Right cardiac atrium (tissue), 5 donors: ENCODE measurements at regions not wholly inside any gene's neighbourhood (a gene's known extent, or its start where the extent isn't known, plus 50 kb on each side); places are given as distances from the start of the nearest gene placed in this dataset.

Source experiments
- ATAC-seq, 2 donors: fragments of 200-7000 bp; cut with Tn5 transposase; one replicate each; pipeline versions ENCODE4 v1.8.0 to v1.9.1; 2020; ENCODE audit warnings: moderate library complexity in 2 of 2, mild to moderate bottlenecking in 1 of 2
- DNase-seq, 3 donors: peaks; one replicate each; pipeline ENCODE4 v3.0.0-alpha.2; 2020
- H3K27ac ChIP-seq: one replicate; pipeline ENCODE4 v1.5.1; 2013; ENCODE audit warnings: mild to moderate bottlenecking, low read length, control low read depth, moderate library complexity
- H3K27me3 ChIP-seq: one replicate; pipeline ENCODE4 v1.6.1; 2013; ENCODE audit not compliant: control insufficient read depth, insufficient read depth
- H3K4me1 ChIP-seq: one replicate; pipeline ENCODE4 v1.6.1; 2013; ENCODE audit warnings: low read length; ENCODE audit not compliant: control insufficient read depth, insufficient read depth
- H3K4me3 ChIP-seq: one replicate; pipeline ENCODE4 v1.5.1; 2013; ENCODE audit warnings: low read length, control low read depth
- H3K9me3 ChIP-seq: one replicate; pipeline ENCODE4 v1.6.1; 2013; ENCODE audit warnings: low read length; ENCODE audit not compliant: control insufficient read depth
- WGBS: extraction: QIAGEN DNeasy Blood & Tissue Kit; methylation state at CpG from one replicate; pipeline ENCODE4 v1.1.7; 2013; 5-methylcytosine and 5-hydroxymethylcytosine counted together
- intact Hi-C, 4 donors: fragments of 100-400 bp; cut with DNase I; formaldehyde crosslinking; loops; one replicate each; pipeline versions ENCODE4 v1.11.0 to v1.14.0; 2022 to 2023
- donor health status: healthy with polysubstance abuse.
- donor health status: DM: no; HTN: yes; CAD: no.
- donor health status: DM: no; HTN: no; CAD: no.
- donor health status: DM: no; HTN: yes; CAD: no; lungs with severe emphysema.
- donor health status: DM: yes; HTN: yes; CAD: no.

GRCh38 chr3:72563690-72564370 is 284.4 kb downstream of the SHQ1 start:
- H3K9me3 ChIP-seq, result peaks cover 2% of the 10 kb centered on the region
- no peak overlapping the region for H3K27ac ChIP-seq
- no peaks in the 10 kb centered on the region for H3K27me3 ChIP-seq
- no peaks in the 10 kb centered on the region for H3K4me1 ChIP-seq
- 93% methylated on average over 1 of the region's 1 CpG for WGBS
- no peak overlapping the region for H3K4me3 ChIP-seq
- ATAC-seq (no peak), DNase-seq (no peak)
- intact Hi-C loops, result no loop called here

GRCh38 chr3:72560846-72561675 is 287.2 kb downstream of the SHQ1 start:
- peaks cover 2% of the 10 kb centered on the region for H3K9me3 ChIP-seq
- 91% methylated on average over 8 of the region's 8 CpGs for WGBS
- DNase-seq (no peak), ATAC-seq (no peak)
- no peaks in the 10 kb centered on the region for H3K27me3 ChIP-seq
- H3K4me1 ChIP-seq, result no peaks in the 10 kb centered on the region
- no peak overlapping the region for H3K4me3 ChIP-seq
- intact Hi-C loops, result no loop called here
- H3K27ac ChIP-seq, result no peak overlapping the region

GRCh38 chr3:72559385-72559784 is 288.9 kb downstream of the SHQ1 start:
- H3K9me3 ChIP-seq, result peaks cover 2% of the 10 kb centered on the region
- H3K4me3 ChIP-seq, result no peak overlapping the region
- H3K4me1 ChIP-seq, result no peaks in the 10 kb centered on the region
- ATAC-seq, result no peak
- 58% methylated on average over 3 of the region's 3 CpGs for WGBS
- intact Hi-C loops, result no loop called here
- H3K27ac ChIP-seq, result no peak overlapping the region
- no peak for DNase-seq
- H3K27me3 ChIP-seq, result no peaks in the 10 kb centered on the region

GRCh38 chr3:72558001-72558400 is 290.2 kb downstream of the SHQ1 start:
- no peak overlapping the region for H3K4me3 ChIP-seq
- WGBS, result 89% methylated on average over 3 of the region's 3 CpGs
- H3K9me3 ChIP-seq, result peaks cover 2% of the 10 kb centered on the region
- no peaks in the 10 kb centered on the region for H3K4me1 ChIP-seq
- no peaks in the 10 kb centered on the region for H3K27me3 ChIP-seq
- intact Hi-C loops, result no loop called here
- ATAC-seq (no peak), DNase-seq (no peak)
- H3K27ac ChIP-seq, result no peak overlapping the region

- Histone ChIP-seq H3K27me3 (no peaks in the 10 kb centered on the region), H3K27ac (no peak overlapping the region), H3K9me3 (no peaks in the 10 kb centered on the region), H3K4me3 (no peak overlapping the region), H3K4me1 (no peaks in the 10 kb centered on the region)
- 91% methylated on average over 4 of the region's 4 CpGs for WGBS
- ATAC-seq, result no peak
- no peak for DNase-seq
- intact Hi-C loops, result no loop called here
Observed at GRCh38 chr3:72555714-72556113, 292.5 kb downstream of the SHQ1 start.

GRCh38 chr3:72554689-72555088 is 293.6 kb downstream of the SHQ1 start:
- Histone ChIP-seq H3K27me3 (no peaks in the 10 kb centered on the region), H3K4me3 (no peak overlapping the region), H3K9me3 (no peaks in the 10 kb centered on the region), H3K27ac (no peak overlapping the region), H3K4me1 (no peaks in the 10 kb centered on the region)
- intact Hi-C loops, result no loop called here
- ATAC-seq (no peak), DNase-seq (no peak)
- WGBS, result 88% methylated on average over 4 of the region's 4 CpGs

GRCh38 chr3:72553298-72553697 is 294.9 kb downstream of the SHQ1 start:
- intact Hi-C loops, result no loop called here
- DNase-seq (no peak), ATAC-seq (no peak)
- Histone ChIP-seq H3K4me1 (no peaks in the 10 kb centered on the region), H3K4me3 (no peak overlapping the region), H3K27me3 (no peaks in the 10 kb centered on the region), H3K9me3 (no peaks in the 10 kb centered on the region), H3K27ac (no peak overlapping the region)
- WGBS, result 80% methylated on average over 4 of the region's 4 CpGs

- Histone ChIP-seq H3K4me1 (no peaks in the 10 kb centered on the region), H3K9me3 (no peaks in the 10 kb centered on the region), H3K27ac (no peak overlapping the region), H3K4me3 (no peak overlapping the region), H3K27me3 (no peaks in the 10 kb centered on the region)
- DNase-seq (no peak), ATAC-seq (no peak)
- 93% methylated on average over 4 of the region's 4 CpGs for WGBS
- intact Hi-C loops, result no loop called here
Observed at GRCh38 chr3:72550582-72551262, 297.5 kb downstream of the SHQ1 start.

- DNase-seq (no peak), ATAC-seq (no peak)
- intact Hi-C loops, result no loop called here
- H3K4me1 ChIP-seq, result no peaks in the 10 kb centered on the region
- no peaks in the 10 kb centered on the region for H3K9me3 ChIP-seq
- H3K27me3 ChIP-seq, result no peaks in the 10 kb centered on the region
- H3K4me3 ChIP-seq, result no peak overlapping the region
- 85% methylated on average over 12 of the region's 12 CpGs for WGBS
- no peak overlapping the region for H3K27ac ChIP-seq
Observed at GRCh38 chr3:72549761-72550581, 298.3 kb downstream of the SHQ1 start.

GRCh38 chr3:72548981-72549380 is 299.3 kb downstream of the SHQ1 start:
- WGBS, result 61% methylated on average over 4 of the region's 4 CpGs
- intact Hi-C loops, result no loop called here
- ATAC-seq, result no peak

More at GRCh38 chr3:72548981-72549380, 299.3 kb downstream of the SHQ1 start:
- Histone ChIP-seq H3K4me3 (no peak overlapping the region), H3K27me3 (no peaks in the 10 kb centered on the region), H3K27ac (no peak overlapping the region), H3K4me1 (no peaks in the 10 kb centered on the region), H3K9me3 (no peaks in the 10 kb centered on the region)
- no peak for DNase-seq
